HEK293T (cell line): ENCODE measurements at regions not wholly inside any gene's neighbourhood (a gene's known extent, or its start where the extent isn't known, plus 50 kb on each side); places are given as distances from the start of the nearest gene placed in this dataset.
"Not testable (repeated sequence)": the region's sequence is repeated elsewhere in the genome, so short reads cannot be mapped to it uniquely, and the experiment has no call there.

Source experiments
- CTCF ChIA-PET: fragments of 350-600 bp; formaldehyde crosslinking; extraction: SDS; loops from one replicate; lab custom pipeline; 2021; ENCODE audit warnings: antibody characterized with exemption, inconsistent platforms; lab: Yijun Ruan, JAX
- POLR2A ChIA-PET: fragments of 350-600 bp; formaldehyde crosslinking; extraction: SDS; loops from one replicate; lab custom pipeline; 2020; ENCODE audit warnings: antibody characterized with exemption, inconsistent platforms; lab: Yijun Ruan, JAX
- DNase-seq: peaks from one replicate; pipeline ENCODE4 v3.0.0; 2012; ENCODE audit warnings: mixed read lengths; ENCODE audit errors: extremely low spot score
- ARNT ChIP-seq: fragments of 450-650 bp; IDR thresholded peaks from 2 replicates; pipeline ENCODE4 v1.6.1; 2017; ENCODE audit warnings: mild to moderate bottlenecking
- BHLHE40 ChIP-seq: fragments of 450-650 bp; IDR thresholded peaks from 2 replicates; pipeline ENCODE4 v1.6.1; 2016; ENCODE audit warnings: mild to moderate bottlenecking, moderate library complexity, borderline replicate concordance
- CTBP1 ChIP-seq: fragments of 450-650 bp; IDR thresholded peaks from 2 replicates; pipeline ENCODE4 v1.6.1; 2016; ENCODE audit warnings: borderline replicate concordance
- ELF4 ChIP-seq: fragments of 450-650 bp; IDR thresholded peaks from 2 replicates; pipeline ENCODE4 v1.6.1; 2017; ENCODE audit warnings: antibody characterized with exemption
- FOXA1 ChIP-seq: fragments of 450-650 bp; IDR thresholded peaks from 2 replicates; pipeline ENCODE4 v1.6.1; 2016; ENCODE audit warnings: mild to moderate bottlenecking
- FOXK2 ChIP-seq: fragments of 450-650 bp; IDR thresholded peaks from 2 replicates; pipeline ENCODE4 v1.6.1; 2016; ENCODE audit warnings: mild to moderate bottlenecking
- FOXM1 ChIP-seq: fragments of 450-650 bp; IDR thresholded peaks from 2 replicates; pipeline ENCODE4 v1.6.1; 2017; ENCODE audit warnings: mild to moderate bottlenecking, borderline replicate concordance
- HDGF ChIP-seq: fragments of 450-650 bp; IDR thresholded peaks from 2 replicates; pipeline ENCODE4 v1.6.1; 2017; ENCODE audit warnings: antibody characterized with exemption, borderline replicate concordance
- L3MBTL2 ChIP-seq: fragments of 450-650 bp; conservative IDR thresholded peaks from 2 replicates; pipeline ENCODE4 v1.6.1; 2016; ENCODE audit warnings: mild to moderate bottlenecking
- LEF1 ChIP-seq: fragments of 450-650 bp; IDR thresholded peaks from 2 replicates; pipeline ENCODE4 v1.6.1; 2017; ENCODE audit warnings: mild to moderate bottlenecking, borderline replicate concordance
- NFRKB ChIP-seq: fragments of 450-650 bp; IDR thresholded peaks from 2 replicates; pipeline ENCODE4 v1.6.1; 2016; ENCODE audit warnings: mild to moderate bottlenecking, moderate library complexity
- SP1 ChIP-seq: fragments of 450-650 bp; IDR thresholded peaks from 2 replicates; pipeline ENCODE4 v1.6.1; 2017
- SUZ12 ChIP-seq: fragments of 450-650 bp; IDR thresholded peaks from 2 replicates; pipeline ENCODE4 v1.6.1; 2016; ENCODE audit warnings: mild to moderate bottlenecking
- TARDBP ChIP-seq: fragments of 450-650 bp; IDR thresholded peaks from 2 replicates; pipeline ENCODE4 v1.6.1; 2016
- ZNF384 ChIP-seq: fragments of 450-650 bp; IDR thresholded peaks from 2 replicates; pipeline ENCODE4 v1.6.1; 2016
- TF ChIP-seq, protein P1 (sequence below): fragments of 450-650 bp; IDR thresholded peaks from 2 replicates; pipeline ENCODE4 v1.6.1; 2016

- ChIA-PET POLR2A (no interaction called here), CTCF (no interaction called here)
- DNase-seq, result no peak
- TF ChIP-seq FOXM1 (no peak), ARNT (no peak), NFRKB (no peak), CTBP1 (no peak), ZNF384 (no peak), FOXA1 (no peak), BHLHE40 (no peak)
These were observed 506.8 kb downstream of the EDEM1 start for GRCh38 chr3:5694266-5694665.

- TF ChIP-seq TARDBP, result no peak
- no peak for TF ChIP-seq CTBP1
- no peak for TF ChIP-seq ZNF384
- no peak for TF ChIP-seq ELF4
- no peak for TF ChIP-seq SUZ12
- TF ChIP-seq FOXK2, result no peak
- TF ChIP-seq BHLHE40, result no peak
- TF ChIP-seq, protein P1, sequence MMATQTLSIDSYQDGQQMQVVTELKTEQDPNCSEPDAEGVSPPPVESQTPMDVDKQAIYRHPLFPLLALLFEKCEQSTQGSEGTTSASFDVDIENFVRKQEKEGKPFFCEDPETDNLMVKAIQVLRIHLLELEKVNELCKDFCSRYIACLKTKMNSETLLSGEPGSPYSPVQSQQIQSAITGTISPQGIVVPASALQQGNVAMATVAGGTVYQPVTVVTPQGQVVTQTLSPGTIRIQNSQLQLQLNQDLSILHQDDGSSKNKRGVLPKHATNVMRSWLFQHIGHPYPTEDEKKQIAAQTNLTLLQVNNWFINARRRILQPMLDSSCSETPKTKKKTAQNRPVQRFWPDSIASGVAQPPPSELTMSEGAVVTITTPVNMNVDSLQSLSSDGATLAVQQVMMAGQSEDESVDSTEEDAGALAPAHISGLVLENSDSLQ, result no peak
- no peak for TF ChIP-seq L3MBTL2
- TF ChIP-seq SP1, result no peak
- TF ChIP-seq FOXA1, result no peak
- no peak for TF ChIP-seq LEF1
- TF ChIP-seq HDGF, result no peak
- POLR2A ChIA-PET, result no interaction called here
- no peak for DNase-seq
- CTCF ChIA-PET, result no interaction called here
These were observed 511.3 kb downstream of the EDEM1 start for GRCh38 chr3:5698851-5699250.

- TF ChIP-seq SUZ12 (no peak), SP1 (no peak), ARNT (no peak), BHLHE40 (no peak), NFRKB (no peak), TARDBP (no peak), FOXK2 (no peak), LEF1 (no peak), CTBP1 (no peak), ZNF384 (no peak), FOXA1 (no peak), FOXM1 (no peak), HDGF (no peak)
- TF ChIP-seq, protein P1, result no peak
- CTCF ChIA-PET, result no interaction called here
- no peak for DNase-seq
- POLR2A ChIA-PET, result no interaction called here
These were observed 511.8 kb downstream of the EDEM1 start for GRCh38 chr3:5699313-5699712.

- ChIA-PET POLR2A (no interaction called here), CTCF (no interaction called here)
- TF ChIP-seq, protein P1, result no peak
- no peak for TF ChIP-seq SUZ12
- TF ChIP-seq TARDBP, result no peak
- TF ChIP-seq L3MBTL2, result no peak
- TF ChIP-seq ZNF384, result no peak
- no peak for TF ChIP-seq FOXA1
- TF ChIP-seq NFRKB, result no peak
- TF ChIP-seq CTBP1, result no peak
- no peak for TF ChIP-seq SP1
- TF ChIP-seq FOXM1, result no peak
- TF ChIP-seq LEF1, result no peak
- no peak for DNase-seq
These were observed 512.3 kb downstream of the EDEM1 start for GRCh38 chr3:5699811-5700210.

- DNase-seq, POLR2A ChIA-PET, CTCF ChIA-PET: not testable (repeated sequence)
These were observed 513.5 kb downstream of the EDEM1 start for GRCh38 chr3:5701005-5701404.

GRCh38 chr3:5707794-5708193 lies 520.3 kb downstream of the EDEM1 start:
- TF ChIP-seq ZNF384 (no peak), L3MBTL2 (no peak), CTBP1 (no peak), SUZ12 (no peak), LEF1 (no peak), FOXM1 (no peak), SP1 (no peak)
- ChIA-PET CTCF (no interaction called here), POLR2A (no interaction called here)
- no peak for DNase-seq

DNA sequence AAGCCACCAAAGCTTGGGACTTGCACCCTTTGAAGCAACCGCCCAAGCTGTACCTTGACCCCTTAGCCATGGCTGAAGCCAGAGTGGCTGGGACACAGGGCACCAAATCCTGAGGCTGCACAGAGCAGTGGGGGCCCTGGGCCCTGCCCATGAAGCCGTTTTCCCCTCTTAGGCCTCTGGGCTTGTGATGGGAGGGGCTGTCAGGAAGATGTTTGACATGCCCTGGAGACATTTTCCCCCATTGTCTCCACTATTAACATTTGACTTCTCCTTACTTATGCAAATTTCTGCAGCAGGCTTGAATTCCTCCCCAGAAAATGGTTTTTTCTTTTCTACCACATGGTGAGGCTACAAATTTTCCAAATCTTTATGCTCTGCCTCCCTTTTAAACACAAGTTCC lies 522.2 kb downstream of the EDEM1 start:
- POLR2A ChIA-PET, result no interaction called here
- no peak for TF ChIP-seq ELF4
- TF ChIP-seq SP1, result no peak
- TF ChIP-seq TARDBP, result no peak
- TF ChIP-seq, protein P1, result no peak
- TF ChIP-seq L3MBTL2, result no peak
- no peak for TF ChIP-seq BHLHE40
- no peak for TF ChIP-seq LEF1
- no peak for TF ChIP-seq CTBP1
- TF ChIP-seq FOXK2, result no peak
- no peak for TF ChIP-seq FOXA1
- no peak for TF ChIP-seq ARNT
- TF ChIP-seq HDGF, result no peak
- no peak for TF ChIP-seq ZNF384
- TF ChIP-seq FOXM1, result no peak
- no peak for TF ChIP-seq SUZ12
- no peak for DNase-seq
- CTCF ChIA-PET, result no interaction called here
